Hematopoietic multipotent progenitor cell treated with erythropoietin and hydrocortisone succinate and interleukin-3 and kit ligand, for 17 days (in vitro differentiated cells): ENCODE measurements at regions not wholly inside any gene's neighbourhood (a gene's known extent, or its start where the extent isn't known, plus 50 kb on each side); places are given as distances from the start of the nearest gene placed in this dataset.
"Not testable (repeated sequence)": the region's sequence is repeated elsewhere in the genome, so short reads cannot be mapped to it uniquely, and the experiment has no call there.

Source experiments
- DNase-seq: peaks from one replicate; pipeline ENCODE4 v3.0.0-alpha.2; 2015; ENCODE audit warnings: low spot score

- DNase-seq: no peak
Observed at GRCh38 chr3:153552887-153553604, 391.0 kb downstream of the RAP2B start.

GRCh38 chr3:153553605-153553945 is 391.5 kb downstream of the RAP2B start:
- no peak for DNase-seq

- DNase-seq: no peak
Observed at GRCh38 chr3:153555919-153556318, 393.9 kb downstream of the RAP2B start.

- not testable (repeated sequence) for DNase-seq
Observed at GRCh38 chr3:153559366-153559765, 397.3 kb downstream of the RAP2B start.

- DNase-seq: no peak
Observed at GRCh38 chr3:153567011-153567410, 405.0 kb downstream of the RAP2B start.

GRCh38 chr3:153567556-153567955 is 405.5 kb downstream of the RAP2B start:
- DNase-seq: no peak

DNA sequence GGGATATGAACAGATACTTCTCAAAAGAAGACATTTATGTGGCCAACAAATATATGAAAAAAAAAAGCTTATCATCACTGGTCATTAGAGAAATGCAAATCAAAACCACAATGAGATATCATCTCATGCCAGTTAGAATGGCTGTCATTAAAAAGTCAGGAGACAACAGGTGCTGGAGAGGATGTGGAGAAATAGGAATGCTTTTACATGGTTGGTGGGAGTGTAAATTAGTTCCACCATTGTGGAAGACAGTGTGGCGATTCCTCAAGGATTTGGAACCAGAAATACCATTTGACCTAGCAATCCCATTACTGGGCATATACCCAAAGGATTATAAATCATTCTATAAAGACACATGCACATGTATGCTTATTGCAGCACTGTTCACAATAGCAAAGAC is 408.5 kb downstream of the RAP2B start:
- DNase-seq: not testable (repeated sequence)

DNA sequence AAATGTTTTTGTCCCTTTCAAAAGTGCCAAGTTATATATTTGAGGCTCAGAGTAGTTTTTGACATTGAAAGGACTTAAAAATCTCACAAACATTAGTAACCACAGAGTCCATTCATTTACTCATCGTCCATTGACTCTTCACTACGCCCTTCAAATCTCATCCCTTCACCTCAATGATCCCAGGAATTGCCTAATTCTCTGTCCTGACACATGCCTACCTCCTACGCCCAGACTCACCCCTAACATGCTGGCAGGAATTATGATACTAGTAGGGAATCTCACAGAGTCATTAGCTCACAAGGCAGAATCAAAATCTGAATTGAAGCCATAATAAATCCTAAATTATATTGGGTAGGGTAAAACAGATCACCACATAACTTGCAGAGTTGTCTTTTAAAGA is 410.1 kb downstream of the RAP2B start:
- DNase-seq: no peak

GRCh38 chr3:153572654-153573053 is 410.6 kb downstream of the RAP2B start:
- no peak for DNase-seq

DNA sequence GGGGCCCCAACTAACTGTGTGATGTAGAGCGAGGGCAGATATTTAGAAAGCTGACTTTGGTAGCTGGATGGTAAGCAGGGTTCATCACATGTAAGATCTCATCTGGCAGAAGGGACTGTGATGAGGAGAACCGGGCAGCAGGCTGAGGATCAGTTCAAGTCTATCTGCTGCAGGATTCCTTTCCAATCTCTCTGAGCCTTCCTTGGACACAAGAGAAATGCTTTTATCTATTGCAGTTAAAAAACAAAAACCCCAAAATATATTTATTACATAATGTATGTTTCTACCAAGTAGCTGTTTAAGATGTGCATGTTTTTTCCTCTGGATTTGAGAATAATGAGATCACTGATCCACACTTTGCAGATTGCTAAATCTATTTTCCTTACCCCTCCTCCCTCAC is 411.5 kb downstream of the RAP2B start:
- DNase-seq: no peak

DNA sequence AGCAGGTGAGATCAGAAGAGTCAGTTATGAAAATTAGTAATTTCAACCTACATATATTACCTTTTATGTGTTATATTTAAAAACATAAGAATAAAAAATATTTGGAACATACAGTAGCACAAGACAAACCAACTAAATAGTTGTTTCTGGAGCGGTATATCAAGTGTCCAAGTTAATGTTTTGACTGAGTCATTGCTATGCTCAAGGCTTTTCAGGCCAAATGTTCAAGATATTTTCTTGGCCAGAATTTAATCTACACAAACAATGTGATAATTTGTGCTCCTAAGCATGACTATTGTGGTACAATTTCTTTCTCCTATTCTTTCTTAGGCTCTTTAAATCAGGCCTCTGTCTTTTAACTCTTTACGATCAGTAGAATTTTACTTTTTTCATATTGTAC is 412.4 kb downstream of the RAP2B start:
- DNase-seq: no peak

- DNase-seq: no peak
Observed at GRCh38 chr3:153577059-153577736, 415.2 kb downstream of the RAP2B start.

DNA sequence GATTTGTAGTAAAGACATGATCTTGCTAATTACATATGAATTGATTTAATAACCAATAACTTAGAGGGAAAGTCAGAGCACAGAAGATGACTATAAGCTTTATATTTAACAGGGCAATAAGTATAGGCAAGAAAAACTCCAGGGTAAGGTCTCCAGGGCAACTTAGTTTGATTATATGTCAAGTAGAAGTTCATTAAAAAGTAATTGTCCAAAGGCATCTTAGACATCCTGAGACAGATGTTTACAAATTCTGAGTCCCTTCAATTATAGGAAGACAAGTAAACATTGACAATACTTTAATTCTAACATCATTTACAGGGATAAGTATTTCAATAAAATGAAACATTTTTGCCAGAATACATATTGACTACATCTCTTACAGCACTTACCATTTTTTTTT is 416.0 kb downstream of the RAP2B start:
- DNase-seq: no peak

DNA sequence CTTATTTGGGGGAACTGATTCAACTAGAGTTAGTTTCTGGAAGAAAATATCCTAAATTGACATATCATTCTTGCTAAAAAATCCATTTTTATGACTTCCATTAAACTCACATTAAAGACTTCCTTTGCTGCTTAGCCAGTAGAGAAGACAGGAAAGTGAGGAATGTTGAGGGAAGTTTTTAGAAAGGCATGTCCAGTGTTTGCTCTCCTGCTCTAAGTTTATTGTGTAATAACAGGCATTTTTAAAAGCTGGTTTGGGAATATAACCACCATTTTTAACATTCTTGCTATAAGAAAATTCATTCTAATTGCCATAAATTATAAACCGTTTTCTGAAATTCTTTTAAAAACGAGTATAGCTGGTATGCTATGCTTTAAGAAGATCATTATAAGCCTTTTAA is 428.0 kb downstream of the RAP2B start:
- no peak for DNase-seq

DNA sequence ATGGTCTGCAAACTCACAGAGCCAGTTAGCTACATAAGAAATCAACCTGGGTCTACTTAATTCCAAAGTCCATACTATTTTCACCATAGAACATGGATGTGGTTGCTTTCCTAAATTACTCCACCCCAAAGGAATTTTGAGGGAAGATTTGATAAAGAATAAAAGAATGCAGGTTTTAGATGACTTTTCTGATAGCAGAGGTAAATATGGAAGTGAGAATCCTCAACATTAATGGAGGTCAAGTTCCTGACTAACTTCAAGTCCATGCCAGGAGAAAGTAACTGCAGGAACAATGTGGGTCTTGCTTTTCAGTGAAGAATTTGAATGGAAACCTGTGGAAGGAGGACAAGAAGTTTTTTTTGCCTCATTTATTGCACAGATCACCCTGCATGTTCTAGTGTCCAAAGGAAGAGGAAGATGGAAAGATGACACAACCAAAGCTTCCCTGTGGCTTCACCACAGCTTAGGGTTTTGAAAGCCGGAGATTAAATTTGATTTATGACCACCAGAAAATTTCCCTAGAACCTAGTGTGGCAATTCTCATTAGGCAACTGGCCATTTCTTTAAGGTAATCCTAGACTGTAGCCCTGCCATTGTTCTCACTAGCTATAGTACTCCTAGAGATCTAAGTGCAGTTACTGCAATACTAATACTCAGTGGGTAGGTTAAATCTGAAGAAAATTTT is 429.7 kb downstream of the RAP2B start:
- no peak for DNase-seq

- no peak for DNase-seq
Observed at GRCh38 chr3:153595186-153595815, 433.3 kb downstream of the RAP2B start.

DNA sequence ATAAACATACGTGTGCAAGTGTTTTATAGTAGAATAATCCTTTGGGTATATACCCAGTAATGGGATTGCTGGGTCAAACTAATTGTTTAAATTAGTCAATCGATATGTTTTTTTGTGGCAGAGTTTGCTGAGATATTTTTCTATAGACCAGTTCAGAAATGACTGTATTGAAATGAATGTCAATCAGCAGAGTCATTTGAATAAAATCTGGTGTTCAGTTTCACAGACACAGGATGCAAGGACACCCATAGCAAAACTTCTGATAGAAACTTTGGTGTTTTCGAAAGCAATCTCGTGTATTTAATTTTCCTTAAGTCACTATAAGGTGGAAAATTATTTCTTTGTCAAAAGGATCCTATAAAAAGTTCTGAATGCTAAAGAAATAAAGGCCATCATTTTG is 434.4 kb downstream of the RAP2B start:
- no peak for DNase-seq

DNA sequence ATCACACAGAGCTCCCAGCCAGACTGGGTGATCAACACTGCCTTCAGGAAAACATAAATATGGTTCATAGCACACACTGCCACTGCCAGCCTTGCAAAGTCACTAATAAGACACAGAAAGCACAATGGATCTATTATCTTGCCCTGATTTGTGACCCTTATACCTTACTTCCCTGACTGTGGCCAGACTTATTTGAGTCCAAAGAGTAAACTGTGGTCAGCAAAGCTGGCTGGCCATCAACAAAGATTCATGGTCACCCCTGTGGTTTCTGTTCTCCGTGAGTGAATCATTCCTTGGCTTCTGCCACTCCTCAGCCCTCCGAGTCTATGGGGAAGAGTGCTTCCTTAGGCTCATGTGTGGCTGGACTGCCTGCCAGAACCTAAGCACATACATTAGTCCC is 437.7 kb downstream of the RAP2B start:
- DNase-seq: no peak

DNA sequence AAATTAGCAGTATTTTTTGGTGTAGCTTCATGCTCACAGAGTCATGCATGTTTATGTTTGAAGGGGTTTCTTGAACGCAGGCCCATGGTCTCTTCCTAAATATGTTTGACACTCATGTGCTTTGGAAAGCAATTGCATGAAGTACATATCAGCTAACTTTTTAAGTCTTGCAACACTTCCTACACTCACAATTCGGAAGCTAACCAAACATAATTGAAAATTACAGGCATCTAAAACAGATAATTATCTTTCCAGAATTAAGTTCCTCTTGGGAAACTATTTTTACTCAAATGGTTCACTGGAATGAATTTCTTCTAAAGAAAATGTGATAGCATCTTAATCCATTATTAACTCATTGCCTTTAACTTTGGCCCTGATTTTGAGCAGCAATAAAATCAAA is 438.9 kb downstream of the RAP2B start:
- DNase-seq: no peak

DNA sequence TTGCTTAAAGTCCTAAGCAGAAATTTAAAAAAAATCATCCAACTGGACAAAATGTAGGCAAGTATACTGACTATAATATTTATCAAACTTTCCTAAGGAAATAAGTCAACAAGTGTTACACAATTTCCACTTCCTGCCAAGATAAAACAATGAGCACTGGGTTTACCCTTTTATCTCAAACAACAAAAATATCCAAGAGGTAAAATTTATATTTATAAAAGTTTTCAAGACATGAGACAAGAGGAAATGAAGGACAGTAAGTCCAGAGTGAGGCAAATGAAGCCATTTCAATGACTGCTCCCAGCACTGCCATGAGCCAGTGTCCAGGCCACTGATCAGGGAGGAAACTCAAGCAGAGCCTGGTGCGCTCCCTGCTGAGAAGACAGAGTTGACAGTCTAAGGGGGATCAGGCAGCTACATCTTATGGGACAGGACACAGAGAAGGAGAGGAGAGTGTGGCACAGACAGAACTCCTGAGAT is 439.4 kb downstream of the RAP2B start:
- DNase-seq: no peak

DNA sequence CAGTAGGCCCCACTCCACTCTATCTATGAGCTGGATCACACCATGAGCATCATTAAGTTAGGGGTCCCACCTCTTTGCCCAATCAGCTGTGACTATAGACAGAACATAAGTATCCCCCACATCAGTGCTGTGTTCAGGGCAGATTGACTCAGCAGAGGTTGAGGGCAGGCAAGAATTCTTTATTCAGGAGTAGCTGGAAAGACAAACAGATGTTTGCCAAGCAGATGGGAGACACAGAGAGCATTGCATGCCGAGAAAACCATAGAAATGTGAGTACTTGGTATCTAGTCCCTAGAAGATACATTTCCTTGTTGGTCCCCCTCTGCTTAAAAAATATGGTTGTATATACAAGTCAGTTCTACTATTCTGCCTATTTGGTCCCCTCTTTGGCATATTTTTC is 440.8 kb downstream of the RAP2B start:
- no peak for DNase-seq

- DNase-seq: no peak
Observed at GRCh38 chr3:153614140-153614539, 452.1 kb downstream of the RAP2B start.

GRCh38 chr3:153614563-153614962 is 452.5 kb downstream of the RAP2B start:
- no peak for DNase-seq
